ENCODE measurements at regions not wholly inside any gene's neighbourhood (a gene's known extent, or its start where the extent isn't known, plus 50 kb on each side); places are given as distances from the start of the nearest gene placed in this dataset.
"Not testable (repeated sequence)": the region's sequence is repeated elsewhere in the genome, so short reads cannot be mapped to it uniquely, and the experiment has no call there.

- DNase-seq, result no peak
Measured at GRCh38 chrX:9349572-9350494, 115.0 kb upstream of the TBL1X start.

GRCh38 chrX:9351126-9351525 is 113.7 kb upstream of the TBL1X start:
- DNase-seq, result no peak

- DNase-seq, result no peak
Measured at GRCh38 chrX:9352243-9352642, 112.6 kb upstream of the TBL1X start.

GRCh38 chrX:9352694-9353411 is 112.0 kb upstream of the TBL1X start:
- DNase-seq, result no peak

- no peak for DNase-seq
Measured at GRCh38 chrX:9354918-9355317, 109.9 kb upstream of the TBL1X start.

GRCh38 chrX:9355739-9356138 is 109.1 kb upstream of the TBL1X start:
- DNase-seq, result no peak

- DNase-seq, result no peak
Measured at GRCh38 chrX:9356846-9357245, 108.0 kb upstream of the TBL1X start.

GRCh38 chrX:9357518-9358114 is 107.2 kb upstream of the TBL1X start:
- no peak for DNase-seq

GRCh38 chrX:9362363-9362928 is 102.4 kb upstream of the TBL1X start:
- no peak for DNase-seq

- DNase-seq, result no peak
Measured at GRCh38 chrX:9367421-9367820, 97.4 kb upstream of the TBL1X start.

GRCh38 chrX:9368262-9368661 is 96.6 kb upstream of the TBL1X start:
- DNase-seq, result no peak

GRCh38 chrX:9369802-9370291 is 95.0 kb upstream of the TBL1X start:
- DNase-seq, result no peak

- no peak for DNase-seq
Measured at GRCh38 chrX:9370893-9371292, 94.0 kb upstream of the TBL1X start.

GRCh38 chrX:9372866-9373265 is 92.0 kb upstream of the TBL1X start:
- DNase-seq, result no peak

- no peak for DNase-seq
Measured at GRCh38 chrX:9373789-9374188, 91.1 kb upstream of the TBL1X start.

- no peak for DNase-seq
Measured at GRCh38 chrX:9374555-9374954, 90.3 kb upstream of the TBL1X start.

GRCh38 chrX:9376111-9376510 is 88.7 kb upstream of the TBL1X start:
- DNase-seq, result no peak

- not testable (repeated sequence) for DNase-seq
Measured at GRCh38 chrX:9377216-9377615, 87.6 kb upstream of the TBL1X start.

GRCh38 chrX:9378980-9379696 is 85.7 kb upstream of the TBL1X start:
- DNase-seq, result no peak

- DNase-seq, result peak; percentile 26
Measured at GRCh38 chrX:9379697-9380551, 84.9 kb upstream of the TBL1X start.

GRCh38 chrX:9383655-9384054 is 81.2 kb upstream of the TBL1X start:
- no peak for DNase-seq

- DNase-seq, result no peak
Measured at GRCh38 chrX:9388450-9388849, 76.4 kb upstream of the TBL1X start.

All from NCI-H345 (cell line).